H1 (cell line): ENCODE measurements at regions not wholly inside any gene's neighbourhood (a gene's known extent, or its start where the extent isn't known, plus 50 kb on each side); places are given as distances from the start of the nearest gene placed in this dataset.

Source experiments
- CTCF ChIA-PET: fragments of 300-600 bp; sonication (Branson Sonifier 250); formaldehyde crosslinking; loops from one replicate; lab custom pipeline; 2021; ENCODE audit not compliant: partially characterized antibody; lab: Charles Lee
- POLR2A ChIA-PET: fragments of 300-600 bp; sonication (Branson Sonifier 250); formaldehyde crosslinking; loops from one replicate; lab custom pipeline; 2021; ENCODE audit warnings: inconsistent platforms; ENCODE audit not compliant: partially characterized antibody; lab: Charles Lee
- DNase-seq, 2 experiments: peaks; one replicate each; pipeline versions ENCODE4 v3.0.0 to v3.0.0-alpha.2; 2010 to 2022; ENCODE audit warnings: low spot score in 2 of 2, low read depth in 1 of 2, mixed read lengths in 1 of 2
- FAIRE-seq: peaks from 2 replicates; lab custom pipeline; 2011; peaks lifted over from hg19 to GRCh38; lab: Jason Lieb, UNC
- H2AFZ ChIP-seq: 2 replicates; pipeline ENCODE4 v1.8.1; 2012; ENCODE audit warnings: low read length, inconsistent platforms
- H2AK5ac ChIP-seq: 2 replicates; pipeline ENCODE4 v1.6.1; 2013; ENCODE audit warnings: low read depth, low read length
- H2BK120ac ChIP-seq: replicated peaks from 2 replicates; pipeline ENCODE3; 2013; ENCODE audit warnings: low read depth, low read length, inconsistent platforms
- H2BK12ac ChIP-seq: 2 replicates; pipeline ENCODE4 v1.6.1; 2013; ENCODE audit warnings: low read depth, low read length
- H2BK15ac ChIP-seq: 2 replicates; pipeline ENCODE4 v1.6.1; 2013; ENCODE audit warnings: low read length
- H2BK20ac ChIP-seq: 2 replicates; pipeline ENCODE4 v1.6.1; 2013; ENCODE audit warnings: low read length
- H2BK5ac ChIP-seq: 2 replicates; pipeline ENCODE4 v1.6.1; 2013; ENCODE audit warnings: low read depth, low read length
- H3K14ac ChIP-seq: 2 replicates; pipeline ENCODE4 v1.6.1; 2013; ENCODE audit warnings: inconsistent platforms; ENCODE audit not compliant: insufficient read length
- H3K18ac ChIP-seq: 2 replicates; pipeline ENCODE4 v1.6.1; 2013; ENCODE audit warnings: low read length; ENCODE audit errors: extremely low read depth
- H3K23ac ChIP-seq: 2 replicates; pipeline ENCODE4 v1.6.1; 2013; ENCODE audit warnings: inconsistent platforms; ENCODE audit not compliant: insufficient read length
- H3K23me2 ChIP-seq: 2 replicates; pipeline ENCODE4 v1.6.1; 2013; ENCODE audit warnings: low read depth, low read length
- H3K27ac ChIP-seq: 2 replicates; pipeline ENCODE4 v1.6.1; 2011; ENCODE audit warnings: low read depth, low read length, inconsistent platforms
- H3K27me3 ChIP-seq, 4 experiments: replicated peaks in 1 of 4; 1 replicate in 1 of 4; 2 replicates in 3 of 4; pipeline versions ENCODE4 v1.6.1 to v1.8.1; 2011 to 2013; ENCODE audit warnings: low read length in 3 of 4, mild to moderate bottlenecking in 3 of 4, inconsistent platforms in 2 of 4, mixed read lengths in 2 of 4, moderate library complexity in 1 of 4; ENCODE audit not compliant: control insufficient read depth in 3 of 4, insufficient read depth in 3 of 4; ENCODE audit errors: extremely low read depth in 1 of 4
- H3K36me3 ChIP-seq, 4 experiments: 2 replicates each; pipeline versions ENCODE4 v1.6.1 to v1.8.1; 2011 to 2013; ENCODE audit warnings: mild to moderate bottlenecking in 4 of 4, low read length in 3 of 4, moderate library complexity in 2 of 4, control low read depth in 1 of 4, inconsistent platforms in 1 of 4; ENCODE audit not compliant: insufficient read depth in 4 of 4, control insufficient read depth in 2 of 4
- H3K4ac ChIP-seq: replicated peaks from 2 replicates; pipeline ENCODE3; 2013; ENCODE audit warnings: low read length, low read depth, mixed read lengths, inconsistent platforms; ENCODE audit not compliant: insufficient read length
- H3K4me1 ChIP-seq, 4 experiments: replicated peaks in 1 of 4; 1 replicate in 1 of 4; 2 replicates in 3 of 4; pipeline versions ENCODE4 v1.6.1 to v1.8.1; 2011 to 2013; ENCODE audit warnings: low read length in 3 of 4, inconsistent platforms in 2 of 4, mixed read lengths in 1 of 4; ENCODE audit not compliant: insufficient read depth in 4 of 4, control insufficient read depth in 3 of 4
- H3K4me2 ChIP-seq, 2 experiments: 2 replicates each; pipeline versions ENCODE4 v1.6.1 to v1.8.1; 2011 to 2013; ENCODE audit warnings: low read depth in 2 of 2, low read length in 2 of 2, control low read depth in 1 of 2, inconsistent platforms in 1 of 2, mild to moderate bottlenecking in 1 of 2; ENCODE audit not compliant: insufficient read depth in 1 of 2
- H3K4me3 ChIP-seq, 4 experiments: fragments of 200-600, 300-600 bp in 1 of 4; sonication (generic), shearing (Covaris generic), sonication (Bioruptor Twin) in 1 of 4; 2 replicates each; pipeline versions ENCODE4 v1.5.1 to v1.8.1; 2011 to 2016; ENCODE audit warnings: low read length in 4 of 4, low read depth in 3 of 4, control low read depth in 2 of 4, inconsistent platforms in 2 of 4, mild to moderate bottlenecking in 2 of 4, mixed read lengths in 1 of 4, moderate library complexity in 1 of 4; ENCODE audit not compliant: insufficient read depth in 2 of 4; ENCODE audit errors: extremely low read depth in 1 of 4
- H3K56ac ChIP-seq: replicated peaks from 2 replicates; pipeline ENCODE3; 2013; ENCODE audit warnings: low read depth, mild to moderate bottlenecking, mixed read lengths, low read length, inconsistent platforms; ENCODE audit not compliant: insufficient read length
- H3K79me1 ChIP-seq: 2 replicates; pipeline ENCODE4 v1.6.1; 2013; ENCODE audit warnings: low read depth, low read length, control low read depth
- H3K79me2 ChIP-seq, 2 experiments: 2 replicates each; pipeline versions ENCODE4 v1.6.1 to v1.8.1; 2012 to 2013; ENCODE audit warnings: low read length in 2 of 2, mild to moderate bottlenecking in 2 of 2, inconsistent platforms in 1 of 2; ENCODE audit not compliant: insufficient read depth in 2 of 2, control insufficient read depth in 1 of 2
- H3K9ac ChIP-seq, 4 experiments: replicated peaks in 1 of 4; 1 replicate in 1 of 4; 2 replicates in 3 of 4; pipeline versions ENCODE4 v1.6.1 to v1.8.1; 2011 to 2013; ENCODE audit warnings: low read depth in 3 of 4, low read length in 3 of 4, control low read depth in 2 of 4, mild to moderate bottlenecking in 2 of 4, moderate library complexity in 2 of 4, inconsistent platforms in 1 of 4; ENCODE audit errors: extremely low read depth in 1 of 4
- H3K9me3 ChIP-seq, 2 experiments: 2 replicates each; pipeline versions ENCODE4 v1.6.1 to v1.8.1; 2012 to 2013; ENCODE audit warnings: mild to moderate bottlenecking in 2 of 2, moderate library complexity in 2 of 2, control low read depth in 1 of 2, inconsistent platforms in 1 of 2, low read depth in 1 of 2, low read length in 1 of 2, mixed read lengths in 1 of 2; ENCODE audit not compliant: insufficient read depth in 2 of 2
- H4K20me1 ChIP-seq, 2 experiments: replicated peaks in 1 of 2; 2 replicates each; pipeline versions ENCODE3 to v1.8.1; 2011 to 2013; ENCODE audit warnings: inconsistent platforms in 2 of 2, low read length in 2 of 2, mild to moderate bottlenecking in 1 of 2; ENCODE audit not compliant: insufficient read depth in 2 of 2, control insufficient read depth in 1 of 2
- H4K5ac ChIP-seq: 2 replicates; pipeline ENCODE4 v1.6.1; 2013; ENCODE audit warnings: low read length, low read depth, mixed read lengths, inconsistent platforms; ENCODE audit not compliant: insufficient read length
- H4K8ac ChIP-seq: 2 replicates; pipeline ENCODE4 v1.8.0; 2013; ENCODE audit warnings: mild to moderate bottlenecking, moderate library complexity, low read length, inconsistent platforms; ENCODE audit not compliant: insufficient read depth; ENCODE audit errors: extremely low read depth
- H4K91ac ChIP-seq: replicated peaks from 2 replicates; pipeline ENCODE3; 2013; ENCODE audit warnings: low read length, mixed read lengths, inconsistent platforms; ENCODE audit not compliant: insufficient read length
- ATF2 ChIP-seq: IDR thresholded peaks from 2 replicates; pipeline ENCODE4 v1.6.1; 2012; ENCODE audit warnings: low read length, inconsistent platforms
- BCL11A ChIP-seq, 2 experiments: IDR thresholded peaks; one replicate each; pipeline ENCODE4 v1.6.1; 2011; ENCODE audit warnings: low read depth in 2 of 2, low read length in 2 of 2, mild to moderate bottlenecking in 2 of 2
- CBX5 ChIP-seq: fragments of 300-800, 300-1000 bp; sonication (generic); IDR thresholded peaks from 2 replicates; pipeline ENCODE4 v1.7.1; 2016; ENCODE audit warnings: antibody characterized with exemption, low read length, low read depth
- CBX8 ChIP-seq: fragments of 300-800, 300-1000 bp; sonication (generic); IDR thresholded peaks from 2 replicates; pipeline ENCODE4 v1.7.1; 2016; ENCODE audit warnings: low read depth, low read length, borderline replicate concordance
- CHD1 ChIP-seq: IDR thresholded peaks from 2 replicates; pipeline ENCODE4 v1.6.1; 2012; ENCODE audit warnings: low read depth, low read length, improper control_type of control experiment
- EGR1 ChIP-seq: IDR thresholded peaks from 2 replicates; pipeline ENCODE4 v1.6.1; 2011; ENCODE audit warnings: low read depth, low read length, borderline replicate concordance
- MAX ChIP-seq: IDR thresholded peaks from 2 replicates; pipeline ENCODE4 v1.6.1; 2012; ENCODE audit warnings: inconsistent platforms
- NANOG ChIP-seq: IDR thresholded peaks from 2 replicates; pipeline ENCODE4 v1.6.1; 2011; ENCODE audit warnings: low read length, low read depth, mild to moderate bottlenecking, inconsistent platforms; ENCODE audit not compliant: insufficient read depth, poor library complexity, severe bottlenecking
- NRF1 ChIP-seq: IDR thresholded peaks from 2 replicates; pipeline ENCODE4 v1.6.1; 2011; ENCODE audit warnings: mild to moderate bottlenecking, low read depth, low read length, improper control_type of control experiment
- POLR2A ChIP-seq, 2 experiments: IDR thresholded peaks; 1 replicate in 1 of 2; 2 replicates in 1 of 2; pipeline ENCODE4 v1.6.1; 2011; ENCODE audit warnings: low read depth in 2 of 2, low read length in 2 of 2, mild to moderate bottlenecking in 2 of 2; ENCODE audit errors: control extremely low read depth in 1 of 2
- RFX5 ChIP-seq: IDR thresholded peaks from 2 replicates; pipeline ENCODE4 v1.6.1; 2011; ENCODE audit warnings: low read depth, low read length, improper control_type of control experiment, borderline replicate concordance
- RXRA ChIP-seq: IDR thresholded peaks from 2 replicates; pipeline ENCODE4 v1.6.1; 2011; ENCODE audit warnings: low read depth, mild to moderate bottlenecking, low read length, moderate library complexity; ENCODE audit not compliant: insufficient read depth
- SP2 ChIP-seq: IDR thresholded peaks from 2 replicates; pipeline ENCODE4 v1.6.1; 2012; ENCODE audit warnings: mild to moderate bottlenecking, low read length, inconsistent platforms
- WGBS, 2 experiments: shearing (Covaris generic) in 1 of 2; methylation state at CpG; one replicate each; pipeline versions ENCODE4 v1.1.6 to v1.1.7; 2013 to 2015; ENCODE audit warnings: low lambda C conversion rate in 2 of 2, mixed read lengths in 2 of 2, inconsistent platforms in 1 of 2, low coverage in 1 of 2, missing lambda C conversion rate in 1 of 2; ENCODE audit not compliant: insufficient replicate concordance in 2 of 2, insufficient coverage in 1 of 2, insufficient read length in 1 of 2; ENCODE audit errors: extremely low coverage in 1 of 2, missing lambda C conversion rate in 1 of 2; 5-methylcytosine and 5-hydroxymethylcytosine counted together

- H4K8ac ChIP-seq, result no peak overlapping the region
- H2AFZ ChIP-seq, result no peak overlapping the region
- no peak for DNase-seq
- H3K4me3 ChIP-seq, result no peak overlapping the region
- no peaks in the 10 kb centered on the region for H3K23me2 ChIP-seq
- no peak overlapping the region for H4K5ac ChIP-seq
- no peak overlapping the region for H2BK15ac ChIP-seq
- WGBS, 2 experiments, result 75% methylated on average over 12 of the region's 12 CpGs; no CpG with 5 or more reads in 1 of the 2 experiments
- no peak overlapping the region for H3K4me2 ChIP-seq
- FAIRE-seq, result no peak
- no peak overlapping the region for H3K18ac ChIP-seq
- no peaks in the 10 kb centered on the region; a peak in 1 of 8 replicates for H3K36me3 ChIP-seq
- H2AK5ac ChIP-seq, result no peak overlapping the region
- no peak overlapping the region for H2BK5ac ChIP-seq
- H3K27me3 ChIP-seq, result no peaks in the 10 kb centered on the region
- no peaks in the 10 kb centered on the region for H3K79me2 ChIP-seq
- H2BK120ac ChIP-seq, result no peak overlapping the region
- H3K79me1 ChIP-seq, result no peaks in the 10 kb centered on the region
- H4K91ac ChIP-seq, result no peak overlapping the region
- H3K27ac ChIP-seq, result no peak overlapping the region
- no peak overlapping the region for H3K23ac ChIP-seq
- 0 out of 4 replicates have a peak, but pooled peaks cover 0 to 8% of the 10 kb centered on the region in 2 experiments for H3K9me3 ChIP-seq
- H3K14ac ChIP-seq, result no peak overlapping the region
- H4K20me1 ChIP-seq, result no peaks in the 10 kb centered on the region
- no peak overlapping the region for H2BK20ac ChIP-seq
- peaks cover 0 to 11% (median 6%) of the 10 kb centered on the region in 4 experiments; a peak in 3 of 7 replicates for H3K4me1 ChIP-seq
- no peak overlapping the region for H3K56ac ChIP-seq
- CTCF ChIA-PET, result interaction anchor here (0.7 to 1.5 kb wide), 3 partner anchors 14 to 480 kb away, joined by 3 to 6 read pairs (median 3); no protein-coding TSS in a partner anchor
- no peak overlapping the region for H3K4ac ChIP-seq
- no peak overlapping the region for H2BK12ac ChIP-seq
- POLR2A ChIA-PET, result interaction anchor here (0.7 kb wide), 1 partner anchor 240 kb away, joined by 3 read pairs; no protein-coding TSS in a partner anchor
- no peak overlapping the region; a peak in 1 of 7 replicates for H3K9ac ChIP-seq
- TF ChIP-seq NRF1, result no peak
- no peak for TF ChIP-seq SP2
- no peak for TF ChIP-seq NANOG
- no peak for TF ChIP-seq POLR2A (IDR thresholded peaks at IDR 0.05; ENCODE audit: control extremely low read depth in 1 of 2, low read depth in 2 of 2, low read length in 2 of 2)
- no peak for TF ChIP-seq CHD1
- TF ChIP-seq MAX, result no peak
- no peak for TF ChIP-seq ATF2
- TF ChIP-seq RFX5, result no peak
- TF ChIP-seq BCL11A (IDR thresholded peaks at IDR 0.05; ENCODE audit: low read depth in 2 of 2, low read length in 2 of 2), result no peak
- TF ChIP-seq CBX5, result no peak
- no peak for TF ChIP-seq CBX8
- no peak for TF ChIP-seq RXRA
- no peak for TF ChIP-seq EGR1
Observed at GRCh38 chr6:14450133-14450504, 332.5 kb downstream of the CD83 start.
